Activated CD4-positive, alpha-beta T cell treated with anti-CD3 and anti-CD28 coated beads for 36 hours (primary cell): ENCODE measurements at regions not wholly inside any gene's neighbourhood (a gene's known extent, or its start where the extent isn't known, plus 50 kb on each side); places are given as distances from the start of the nearest gene placed in this dataset.

Source experiments
- ATAC-seq: fragments of 200-7000 bp; cut with Tn5 transposase; one replicate; pipeline ENCODE4 v1.10.0; 2021; ENCODE audit warnings: mild to moderate bottlenecking, moderate library complexity
- CTCF ChIA-PET: fragments of 350-600 bp; sonication (Branson Sonifier 250); formaldehyde crosslinking; loops from one replicate; lab custom pipeline; 2021; ENCODE audit warnings: antibody characterized with exemption; lab: Charles Lee
- POLR2A ChIA-PET: fragments of 350-600 bp; sonication (Branson Sonifier 250); formaldehyde crosslinking; loops from one replicate; lab custom pipeline; 2021; ENCODE audit warnings: antibody characterized with exemption, inconsistent platforms; lab: Charles Lee
- DNase-seq: peaks from one replicate; pipeline ENCODE4 v3.0.0-alpha.2; 2020
- H3K27ac Mint-ChIP-seq: one replicate; pipeline ENCODE4 v1.8.0; 2021; ENCODE audit warnings: mixed read lengths
- H3K27me3 Mint-ChIP-seq: one replicate; pipeline ENCODE4 v1.8.0; 2021; ENCODE audit warnings: mixed read lengths
- H3K36me3 Mint-ChIP-seq: one replicate; pipeline ENCODE4 v1.8.0; 2021; ENCODE audit warnings: low read depth, mixed read lengths
- H3K4me1 Mint-ChIP-seq: one replicate; pipeline ENCODE4 v1.8.0; 2021; ENCODE audit warnings: mixed read lengths
- H3K4me3 Mint-ChIP-seq: one replicate; pipeline ENCODE4 v1.8.0; 2021; ENCODE audit warnings: mild to moderate bottlenecking, moderate library complexity, mixed read lengths
- H3K9me3 Mint-ChIP-seq: one replicate; pipeline ENCODE4 v1.8.0; 2021; ENCODE audit warnings: low read depth, mixed read lengths
- intact Hi-C, 2 experiments: fragments of 100-400 bp; cut with DNase I in 1 of 2; cut with micrococcal nuclease in 1 of 2; formaldehyde crosslinking; loops; one replicate each; pipeline versions ENCODE4 v1.14.2 to v1.15.1; 2022 to 2024; cut with DNase I, micrococcal nuclease

- Mint-ChIP-seq H3K4me1 (no peaks in the 10 kb centered on the region), H3K36me3 (no peaks in the 10 kb centered on the region), H3K27me3 (no peaks in the 10 kb centered on the region), H3K27ac (no peak overlapping the region), H3K9me3 (peaks cover 4% of the 10 kb centered on the region), H3K4me3 (no peak overlapping the region)
- intact Hi-C loops = no loop called here
- DNase-seq (no peak), ATAC-seq (no peak)
- ChIA-PET CTCF (no interaction called here), POLR2A (no interaction called here)
Measured at GRCh38 chr13:60873116-60873515, 476.1 kb downstream of the TDRD3 start.

GRCh38 chr13:60869941-60870613 is 473.1 kb downstream of the TDRD3 start:
- POLR2A ChIA-PET = no interaction called here
- no peaks in the 10 kb centered on the region for H3K4me1 Mint-ChIP-seq
- H3K27ac Mint-ChIP-seq = no peak overlapping the region
- H3K27me3 Mint-ChIP-seq = no peaks in the 10 kb centered on the region
- no peak for DNase-seq
- no peak overlapping the region for H3K4me3 Mint-ChIP-seq
- no peaks in the 10 kb centered on the region for H3K36me3 Mint-ChIP-seq
- peaks cover 16% of the 10 kb centered on the region for H3K9me3 Mint-ChIP-seq
- no peak for ATAC-seq
- CTCF ChIA-PET = no interaction called here
- intact Hi-C loops = no loop called here

- Mint-ChIP-seq H3K4me1 (no peaks in the 10 kb centered on the region), H3K9me3 (peaks cover 18% of the 10 kb centered on the region), H3K36me3 (no peaks in the 10 kb centered on the region), H3K27me3 (no peaks in the 10 kb centered on the region), H3K27ac (no peak overlapping the region), H3K4me3 (no peak overlapping the region)
- intact Hi-C loops = no loop called here
- DNase-seq = no peak
- ChIA-PET POLR2A (no interaction called here), CTCF (no interaction called here)
- ATAC-seq = no peak
Measured at GRCh38 chr13:60869225-60869624, 472.2 kb downstream of the TDRD3 start.

- Mint-ChIP-seq H3K27me3 (no peaks in the 10 kb centered on the region), H3K4me1 (no peaks in the 10 kb centered on the region), H3K4me3 (no peak overlapping the region), H3K27ac (no peak overlapping the region), H3K9me3 (peaks cover 9% of the 10 kb centered on the region), H3K36me3 (no peaks in the 10 kb centered on the region)
- no peak for ATAC-seq
- DNase-seq = no peak
- ChIA-PET CTCF (interaction anchor here (0.6 kb wide), 1 partner anchor 224 kb away, joined by 3 read pairs; no protein-coding TSS in a partner anchor), POLR2A (no interaction called here)
- intact Hi-C loops = no loop called here
Measured at GRCh38 chr13:60862036-60862435, 465.0 kb downstream of the TDRD3 start.

- H3K4me1 Mint-ChIP-seq = no peaks in the 10 kb centered on the region
Measured at GRCh38 chr13:60857698-60858097, 460.7 kb downstream of the TDRD3 start.

GRCh38 chr13:60852886-60853285 is 455.9 kb downstream of the TDRD3 start:
- intact Hi-C loops = no loop called here
- ChIA-PET POLR2A (no interaction called here), CTCF (no interaction called here)

More at GRCh38 chr13:60857698-60858097, 460.7 kb downstream of the TDRD3 start:
- POLR2A ChIA-PET = no interaction called here
- H3K9me3 Mint-ChIP-seq = peaks cover 12% of the 10 kb centered on the region
- CTCF ChIA-PET = no interaction called here
- no peak overlapping the region for H3K27ac Mint-ChIP-seq
- no peaks in the 10 kb centered on the region for H3K27me3 Mint-ChIP-seq
- no peak for ATAC-seq
- intact Hi-C loops = no loop called here
- no peaks in the 10 kb centered on the region for H3K36me3 Mint-ChIP-seq
- no peak overlapping the region for H3K4me3 Mint-ChIP-seq
- DNase-seq = no peak

GRCh38 chr13:60851378-60851777 is 454.4 kb downstream of the TDRD3 start:
- Mint-ChIP-seq H3K27me3 (no peaks in the 10 kb centered on the region), H3K27ac (no peak overlapping the region), H3K4me1 (no peaks in the 10 kb centered on the region), H3K4me3 (no peak overlapping the region), H3K36me3 (no peaks in the 10 kb centered on the region), H3K9me3 (peaks cover 19% of the 10 kb centered on the region)
- CTCF ChIA-PET = no interaction called here
- no peak for ATAC-seq
- DNase-seq = no peak
- POLR2A ChIA-PET = no interaction called here
- intact Hi-C loops = no loop called here

More at GRCh38 chr13:60852886-60853285, 455.9 kb downstream of the TDRD3 start:
- no peaks in the 10 kb centered on the region for H3K27me3 Mint-ChIP-seq
- H3K4me1 Mint-ChIP-seq = no peaks in the 10 kb centered on the region
- H3K4me3 Mint-ChIP-seq = no peak overlapping the region
- DNase-seq (no peak), ATAC-seq (no peak)
- H3K9me3 Mint-ChIP-seq = peaks cover 17% of the 10 kb centered on the region
- H3K36me3 Mint-ChIP-seq = no peaks in the 10 kb centered on the region
- no peak overlapping the region for H3K27ac Mint-ChIP-seq

- Mint-ChIP-seq H3K36me3 (no peaks in the 10 kb centered on the region), H3K27ac (no peak overlapping the region), H3K4me3 (no peak overlapping the region), H3K27me3 (no peaks in the 10 kb centered on the region), H3K9me3 (peaks cover 19% of the 10 kb centered on the region), H3K4me1 (no peaks in the 10 kb centered on the region)
- ChIA-PET POLR2A (no interaction called here), CTCF (no interaction called here)
- ATAC-seq = no peak
- DNase-seq = no peak
- intact Hi-C loops = no loop called here
Measured at GRCh38 chr13:60850526-60850925, 453.5 kb downstream of the TDRD3 start.

GRCh38 chr13:60838581-60838980 is 441.6 kb downstream of the TDRD3 start:
- Mint-ChIP-seq H3K4me1 (no peaks in the 10 kb centered on the region), H3K4me3 (no peak overlapping the region), H3K27ac (no peak overlapping the region), H3K36me3 (no peaks in the 10 kb centered on the region), H3K9me3 (peaks cover 11% of the 10 kb centered on the region), H3K27me3 (no peaks in the 10 kb centered on the region)
- ATAC-seq (no peak), DNase-seq (no peak)
- ChIA-PET CTCF (no interaction called here), POLR2A (no interaction called here)
- intact Hi-C loops = no loop called here

- Mint-ChIP-seq H3K9me3 (peaks cover 7% of the 10 kb centered on the region), H3K4me3 (no peak overlapping the region), H3K4me1 (no peaks in the 10 kb centered on the region), H3K27ac (no peak overlapping the region), H3K36me3 (no peaks in the 10 kb centered on the region), H3K27me3 (no peaks in the 10 kb centered on the region)
- ATAC-seq (no peak), DNase-seq (no peak)
- POLR2A ChIA-PET = no interaction called here
- intact Hi-C loops = no loop called here
- CTCF ChIA-PET = no interaction called here
Measured at GRCh38 chr13:60837806-60838205, 440.8 kb downstream of the TDRD3 start.

GRCh38 chr13:60836821-60837220 is 439.8 kb downstream of the TDRD3 start:
- H3K4me1 Mint-ChIP-seq = no peaks in the 10 kb centered on the region
- CTCF ChIA-PET = no interaction called here
- intact Hi-C loops = no loop called here
- no peak overlapping the region for H3K4me3 Mint-ChIP-seq
- DNase-seq (no peak), ATAC-seq (no peak)
- no peak overlapping the region for H3K27ac Mint-ChIP-seq
- peaks cover 7% of the 10 kb centered on the region for H3K9me3 Mint-ChIP-seq
- H3K36me3 Mint-ChIP-seq = no peaks in the 10 kb centered on the region
- POLR2A ChIA-PET = no interaction called here
- no peaks in the 10 kb centered on the region for H3K27me3 Mint-ChIP-seq

- Mint-ChIP-seq H3K9me3 (peaks cover 3% of the 10 kb centered on the region), H3K4me1 (no peaks in the 10 kb centered on the region), H3K27me3 (no peaks in the 10 kb centered on the region), H3K27ac (no peak overlapping the region), H3K36me3 (no peaks in the 10 kb centered on the region), H3K4me3 (no peak overlapping the region)
- DNase-seq (no peak), ATAC-seq (no peak)
- ChIA-PET POLR2A (no interaction called here), CTCF (no interaction called here)
- intact Hi-C loops = no loop called here
Measured at GRCh38 chr13:60811581-60811980, 414.6 kb downstream of the TDRD3 start.
